Neural cell (in vitro differentiated cells): ENCODE measurements at regions not wholly inside any gene's neighbourhood (a gene's known extent, or its start where the extent isn't known, plus 50 kb on each side); places are given as distances from the start of the nearest gene placed in this dataset.

Experiments
- H2AFZ ChIP-seq: fragments of 200-600, 300-800 bp; sonication (generic), shearing (Covaris generic); 2 replicates; pipeline ENCODE4 v1.6.0; 2014; ENCODE audit warnings: low read depth, mild to moderate bottlenecking, antibody characterized with exemption, low read length, moderate library complexity
- H3F3A ChIP-seq: fragments of 200-600 bp; shearing (Covaris generic); 2 replicates; pipeline ENCODE4 v1.6.1; 2016; ENCODE audit warnings: mild to moderate bottlenecking, moderate library complexity, mixed read lengths, antibody characterized with exemption, low read length; ENCODE audit not compliant: insufficient read depth, poor library complexity, severe bottlenecking
- H3K27ac ChIP-seq: fragments of 200-600, 300-800 bp; sonication (generic), shearing (Covaris generic); 2 replicates; pipeline ENCODE4 v1.5.1; 2014; ENCODE audit warnings: mild to moderate bottlenecking, low read length, moderate library complexity
- H3K27me3 ChIP-seq: fragments of 300-800, 200-600 bp; sonication (generic), shearing (Covaris generic); 2 replicates; pipeline ENCODE4 v1.6.0; 2014; ENCODE audit warnings: mild to moderate bottlenecking, low read depth, low read length, moderate library complexity; ENCODE audit not compliant: insufficient read depth
- H3K36me3 ChIP-seq: fragments of 300-800, 200-600 bp; sonication (generic), shearing (Covaris generic); 2 replicates; pipeline ENCODE4 v1.5.1; 2014; ENCODE audit warnings: mild to moderate bottlenecking, antibody characterized with exemption, low read length, moderate library complexity; ENCODE audit not compliant: insufficient read depth
- H3K4me2 ChIP-seq: fragments of 300-800, 200-600 bp; sonication (generic), shearing (Covaris generic); 2 replicates; pipeline ENCODE4 v1.6.0; 2014; ENCODE audit warnings: mild to moderate bottlenecking, low read length
- H3K4me3 ChIP-seq: fragments of 300-800, 200-600 bp; sonication (generic), shearing (Covaris generic); 2 replicates; pipeline ENCODE4 v1.5.1; 2014; ENCODE audit warnings: mild to moderate bottlenecking, low read length, moderate library complexity
- H3K79me2 ChIP-seq: fragments of 200-600 bp; shearing (Covaris generic); replicated peaks from 2 replicates; pipeline ENCODE4 v1.6.0; 2014; ENCODE audit warnings: mild to moderate bottlenecking, low read length, moderate library complexity; ENCODE audit not compliant: insufficient read depth
- H3K9ac ChIP-seq: fragments of 300-800, 200-600 bp; sonication (generic), shearing (Covaris generic); 2 replicates; pipeline ENCODE4 v1.6.1; 2016; ENCODE audit warnings: mild to moderate bottlenecking, low read length, mixed read lengths
- H3K9me2 ChIP-seq: fragments of 200-600 bp; shearing (Covaris generic); 2 replicates; pipeline ENCODE4 v1.6.1; 2016; ENCODE audit warnings: mild to moderate bottlenecking, low read length, mixed read lengths; ENCODE audit not compliant: insufficient read depth
- H3K9me3 ChIP-seq: fragments of 200-600, 300-800 bp; sonication (generic), shearing (Covaris generic); 2 replicates; pipeline ENCODE4 v1.6.1; 2016; ENCODE audit warnings: mild to moderate bottlenecking, mixed run types, low read length, moderate library complexity, mixed read lengths
- H4K20me1 ChIP-seq: fragments of 200-600 bp; shearing (Covaris generic); 2 replicates; pipeline ENCODE4 v1.6.1; 2016; ENCODE audit warnings: mild to moderate bottlenecking, mixed run types; ENCODE audit not compliant: insufficient read depth
- CTCF ChIP-seq: fragments of 450-650 bp; IDR thresholded peaks from 2 replicates; pipeline ENCODE4 v1.5.1; 2014; ENCODE audit warnings: antibody characterized with exemption, mild to moderate bottlenecking, moderate library complexity; ENCODE audit not compliant: poor library complexity, severe bottlenecking
- EP300 ChIP-seq: fragments of 450-650 bp; conservative IDR thresholded peaks from 2 replicates; pipeline ENCODE4 v1.6.1; 2014; ENCODE audit warnings: antibody characterized with exemption, mild to moderate bottlenecking, moderate library complexity; ENCODE audit not compliant: poor library complexity, severe bottlenecking
- EZH2 ChIP-seq: fragments of 200-600, 300-800 bp; shearing (Covaris generic), sonication (generic); IDR thresholded peaks from 2 replicates; pipeline ENCODE4 v1.6.1; 2014; ENCODE audit warnings: antibody characterized with exemption, low read length, borderline replicate concordance, mild to moderate bottlenecking; ENCODE audit not compliant: insufficient read depth, poor library complexity, severe bottlenecking
- MXI1 ChIP-seq: fragments of 450-650 bp; conservative IDR thresholded peaks from 2 replicates; pipeline ENCODE4 v1.6.1; 2014; ENCODE audit warnings: antibody characterized with exemption, mild to moderate bottlenecking; ENCODE audit not compliant: poor library complexity, severe bottlenecking
- POLR2AphosphoS5 ChIP-seq: IDR thresholded peaks from 2 replicates; pipeline ENCODE4 v1.6.1; 2012
- RAD21 ChIP-seq: fragments of 450-650 bp; conservative IDR thresholded peaks from 2 replicates; pipeline ENCODE4 v1.6.1; 2014; ENCODE audit warnings: antibody characterized with exemption, mild to moderate bottlenecking, moderate library complexity
- REST ChIP-seq: IDR thresholded peaks from 2 replicates; pipeline ENCODE4 v1.6.1; 2012; ENCODE audit warnings: borderline replicate concordance
- SMC3 ChIP-seq: fragments of 450-650 bp; conservative IDR thresholded peaks from 2 replicates; pipeline ENCODE4 v1.6.1; 2014; ENCODE audit warnings: antibody characterized with exemption, mild to moderate bottlenecking, moderate library complexity; ENCODE audit not compliant: poor library complexity
- TAF1 ChIP-seq: IDR thresholded peaks from 2 replicates; pipeline ENCODE4 v1.6.1; 2012; ENCODE audit warnings: low read depth

- H3K4me2 ChIP-seq, result no peak overlapping the region
- no peaks in the 10 kb centered on the region for H3K79me2 ChIP-seq
- H3F3A ChIP-seq, result no peaks in the 10 kb centered on the region
- H3K9me2 ChIP-seq, result no peaks in the 10 kb centered on the region
- no peak overlapping the region for H2AFZ ChIP-seq
- TF ChIP-seq REST (no peak), CTCF (no peak), TAF1 (no peak), POLR2AphosphoS5 (no peak), EP300 (no peak), SMC3 (no peak), RAD21 (no peak), MXI1 (no peak), EZH2 (no peak)
- H3K4me3 ChIP-seq, result no peak overlapping the region
- H3K27ac ChIP-seq, result no peak overlapping the region
- no peaks in the 10 kb centered on the region for H3K36me3 ChIP-seq
- no peaks in the 10 kb centered on the region for H4K20me1 ChIP-seq
- no peak overlapping the region for H3K9ac ChIP-seq
- no peaks in the 10 kb centered on the region for H3K9me3 ChIP-seq
- H3K27me3 ChIP-seq, result no peaks in the 10 kb centered on the region
Measured at GRCh38 chr10:30529373-30529998, 95.5 kb downstream of the MAP3K8 start.

GRCh38 chr10:30528429-30528786 lies 94.4 kb downstream of the MAP3K8 start:
- H4K20me1 ChIP-seq, result no peaks in the 10 kb centered on the region
- H2AFZ ChIP-seq, result no peak overlapping the region
- no peak overlapping the region for H3K9ac ChIP-seq
- TF ChIP-seq RAD21 (no peak), REST (no peak), POLR2AphosphoS5 (no peak), SMC3 (no peak), MXI1 (no peak), EZH2 (no peak), EP300 (no peak), CTCF (no peak), TAF1 (no peak)
- no peaks in the 10 kb centered on the region for H3K9me3 ChIP-seq
- H3F3A ChIP-seq, result no peaks in the 10 kb centered on the region
- no peak overlapping the region for H3K4me3 ChIP-seq
- H3K79me2 ChIP-seq, result no peaks in the 10 kb centered on the region
- no peaks in the 10 kb centered on the region for H3K27me3 ChIP-seq
- no peak overlapping the region for H3K27ac ChIP-seq
- H3K9me2 ChIP-seq, result no peaks in the 10 kb centered on the region
- H3K36me3 ChIP-seq, result no peaks in the 10 kb centered on the region
- no peak overlapping the region for H3K4me2 ChIP-seq
